ENCODE measurements at regions not wholly inside any gene's neighbourhood (a gene's known extent, or its start where the extent isn't known, plus 50 kb on each side); places are given as distances from the start of the nearest gene placed in this dataset.

DNA sequence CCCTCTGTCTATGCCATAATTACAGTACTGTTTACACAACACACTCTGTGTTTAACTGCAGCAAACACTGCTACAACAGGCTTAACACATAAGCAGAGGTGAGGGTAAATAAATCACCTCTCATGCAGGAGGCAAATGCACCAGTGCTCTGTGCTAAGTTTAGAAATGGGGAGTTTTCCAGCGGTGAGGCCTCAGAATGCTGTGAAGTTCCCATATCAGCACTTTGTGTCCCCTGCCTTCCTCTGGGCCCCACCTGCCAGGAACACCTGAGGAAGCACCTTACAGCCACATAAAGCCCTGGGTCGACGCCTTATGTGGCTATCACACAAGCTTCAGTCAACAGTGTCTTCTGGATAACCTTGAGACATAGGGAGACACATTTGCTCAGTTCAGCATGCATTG is 304.5 kb downstream of the HAPSTR1 start (continued):
- TF ChIP-seq CREB1 (CRISPR knock-in tag; IDR thresholded peaks at IDR 0.05; ENCODE audit: low read depth) (no peak), EZH2 (IDR thresholded peaks at IDR 0.05; ENCODE audit: low read depth, unreplicated experiment) (no peak)

DNA sequence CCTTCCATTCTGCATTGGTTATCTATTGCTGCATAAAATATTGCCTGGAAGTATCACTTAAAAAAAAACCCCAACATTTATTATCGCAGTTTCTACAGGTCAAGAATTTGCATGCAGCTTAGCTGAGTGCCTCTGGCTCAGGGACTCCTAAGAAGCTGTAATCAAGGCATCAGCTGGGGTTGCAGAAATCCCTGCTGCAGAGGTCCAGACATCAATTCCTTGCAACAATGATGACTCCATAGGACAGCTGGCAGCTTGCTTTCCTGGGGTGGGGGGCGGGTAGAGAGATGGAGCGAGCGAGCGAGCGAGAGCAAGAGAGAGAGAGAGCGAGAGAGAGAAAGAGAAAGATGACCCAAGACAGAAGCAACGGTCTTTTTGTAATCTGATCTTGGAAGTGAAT is 308.1 kb downstream of the HAPSTR1 start:
- H3K4me1 Mint-ChIP-seq, result peaks cover 17% of the 10 kb centered on the region; the same call in 2 of the 3 replicates
- ATAC-seq (no peak), DNase-seq (ENCODE audit: low spot score) (no peak)
- 0 out of 3 replicates have a peak, but pooled peaks cover 4% of the 10 kb centered on the region for H3K9me3 Mint-ChIP-seq
- Histone ChIP-seq H3K9me2 (ENCODE audit: insufficient read depth) (peaks cover 13% of the 10 kb centered on the region), H3K27ac (ENCODE audit: low read depth) (no peak overlapping the region), H3K4me2 (no peak overlapping the region), H3K79me2 (replicated peaks; ENCODE audit: insufficient read depth) (no peaks in the 10 kb centered on the region), H2AFZ (no peak overlapping the region), H3K27me3 (ENCODE audit: insufficient read depth) (no peaks in the 10 kb centered on the region), H3K4me1 (ENCODE audit: insufficient read depth) (peaks cover 10% of the 10 kb centered on the region), H3K4me3 (no peak overlapping the region), H3F3A (replicated peaks; ENCODE audit: low read depth) (no peaks in the 10 kb centered on the region), H4K20me1 (replicated peaks; ENCODE audit: insufficient read depth) (no peaks in the 10 kb centered on the region), H3K36me3 (ENCODE audit: insufficient read depth) (no peaks in the 10 kb centered on the region)
- no peak overlapping the region for H3K27ac Mint-ChIP-seq
- TF ChIP-seq POLR2AphosphoS5 (IDR thresholded peaks at IDR 0.05; ENCODE audit: low read depth) (no peak), CREB1 (CRISPR knock-in tag; IDR thresholded peaks at IDR 0.05; ENCODE audit: low read depth) (no peak), ZNF331 (CRISPR knock-in tag; IDR thresholded peaks at IDR 0.05; ENCODE audit: low read depth) (no peak)
- TF ChIP-seq, protein P1, sequence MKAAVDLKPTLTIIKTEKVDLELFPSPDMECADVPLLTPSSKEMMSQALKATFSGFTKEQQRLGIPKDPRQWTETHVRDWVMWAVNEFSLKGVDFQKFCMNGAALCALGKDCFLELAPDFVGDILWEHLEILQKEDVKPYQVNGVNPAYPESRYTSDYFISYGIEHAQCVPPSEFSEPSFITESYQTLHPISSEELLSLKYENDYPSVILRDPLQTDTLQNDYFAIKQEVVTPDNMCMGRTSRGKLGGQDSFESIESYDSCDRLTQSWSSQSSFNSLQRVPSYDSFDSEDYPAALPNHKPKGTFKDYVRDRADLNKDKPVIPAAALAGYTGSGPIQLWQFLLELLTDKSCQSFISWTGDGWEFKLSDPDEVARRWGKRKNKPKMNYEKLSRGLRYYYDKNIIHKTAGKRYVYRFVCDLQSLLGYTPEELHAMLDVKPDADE (IDR thresholded peaks at IDR 0.05), result no peak
- peaks cover 2% of the 10 kb centered on the region for H3K27me3 Mint-ChIP-seq (ENCODE audit: insufficient read depth, low read depth, poor library complexity)
- no peak overlapping the region for H3K4me3 Mint-ChIP-seq
- H3K36me3 Mint-ChIP-seq (ENCODE audit: low read depth), result no peaks in the 10 kb centered on the region

DNA sequence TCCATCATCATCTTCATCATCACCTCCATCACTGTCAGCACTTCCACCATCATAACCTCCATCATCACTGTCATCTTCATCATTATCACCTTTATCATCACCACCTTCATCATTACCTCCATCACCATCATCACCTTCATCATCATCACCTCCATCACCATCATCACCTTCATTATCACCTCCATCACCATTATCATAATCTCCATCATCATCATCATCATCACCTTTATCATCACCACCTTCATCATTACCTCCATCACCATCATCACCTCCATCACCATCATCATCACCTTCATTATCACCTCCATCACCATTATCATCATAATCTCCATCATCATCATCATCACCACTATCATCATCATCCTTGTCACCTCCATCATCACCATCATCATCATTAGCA is 309.7 kb downstream of the HAPSTR1 start:
- Histone ChIP-seq H3K4me3 (no peak overlapping the region), H3K4me2 (no peak overlapping the region), H3K9me2 (ENCODE audit: insufficient read depth) (peaks cover 13% of the 10 kb centered on the region), H3K27me3 (ENCODE audit: insufficient read depth) (no peaks in the 10 kb centered on the region), H3K79me2 (replicated peaks; ENCODE audit: insufficient read depth) (no peaks in the 10 kb centered on the region), H3K27ac (ENCODE audit: low read depth) (no peak overlapping the region), H3F3A (replicated peaks; ENCODE audit: low read depth) (no peaks in the 10 kb centered on the region), H4K20me1 (replicated peaks; ENCODE audit: insufficient read depth) (no peaks in the 10 kb centered on the region), H3K36me3 (ENCODE audit: insufficient read depth) (no peaks in the 10 kb centered on the region), H2AFZ (no peak overlapping the region), H3K4me1 (ENCODE audit: insufficient read depth) (peaks cover 7% of the 10 kb centered on the region; the same call in 1 of the 2 replicates)
- Mint-ChIP-seq H3K36me3 (ENCODE audit: low read depth) (no peaks in the 10 kb centered on the region), H3K27ac (no peak overlapping the region), H3K27me3 (ENCODE audit: insufficient read depth, low read depth, poor library complexity) (peaks cover under 1% of the 10 kb centered on the region), H3K9me3 (0 out of 3 replicates have a peak, but pooled peaks cover 4% of the 10 kb centered on the region), H3K4me1 (peaks cover 9% of the 10 kb centered on the region; the same call in 2 of the 3 replicates), H3K4me3 (no peak overlapping the region)
- DNase-seq (ENCODE audit: low spot score) (no peak), ATAC-seq (no peak)
- TF ChIP-seq, protein P2, sequence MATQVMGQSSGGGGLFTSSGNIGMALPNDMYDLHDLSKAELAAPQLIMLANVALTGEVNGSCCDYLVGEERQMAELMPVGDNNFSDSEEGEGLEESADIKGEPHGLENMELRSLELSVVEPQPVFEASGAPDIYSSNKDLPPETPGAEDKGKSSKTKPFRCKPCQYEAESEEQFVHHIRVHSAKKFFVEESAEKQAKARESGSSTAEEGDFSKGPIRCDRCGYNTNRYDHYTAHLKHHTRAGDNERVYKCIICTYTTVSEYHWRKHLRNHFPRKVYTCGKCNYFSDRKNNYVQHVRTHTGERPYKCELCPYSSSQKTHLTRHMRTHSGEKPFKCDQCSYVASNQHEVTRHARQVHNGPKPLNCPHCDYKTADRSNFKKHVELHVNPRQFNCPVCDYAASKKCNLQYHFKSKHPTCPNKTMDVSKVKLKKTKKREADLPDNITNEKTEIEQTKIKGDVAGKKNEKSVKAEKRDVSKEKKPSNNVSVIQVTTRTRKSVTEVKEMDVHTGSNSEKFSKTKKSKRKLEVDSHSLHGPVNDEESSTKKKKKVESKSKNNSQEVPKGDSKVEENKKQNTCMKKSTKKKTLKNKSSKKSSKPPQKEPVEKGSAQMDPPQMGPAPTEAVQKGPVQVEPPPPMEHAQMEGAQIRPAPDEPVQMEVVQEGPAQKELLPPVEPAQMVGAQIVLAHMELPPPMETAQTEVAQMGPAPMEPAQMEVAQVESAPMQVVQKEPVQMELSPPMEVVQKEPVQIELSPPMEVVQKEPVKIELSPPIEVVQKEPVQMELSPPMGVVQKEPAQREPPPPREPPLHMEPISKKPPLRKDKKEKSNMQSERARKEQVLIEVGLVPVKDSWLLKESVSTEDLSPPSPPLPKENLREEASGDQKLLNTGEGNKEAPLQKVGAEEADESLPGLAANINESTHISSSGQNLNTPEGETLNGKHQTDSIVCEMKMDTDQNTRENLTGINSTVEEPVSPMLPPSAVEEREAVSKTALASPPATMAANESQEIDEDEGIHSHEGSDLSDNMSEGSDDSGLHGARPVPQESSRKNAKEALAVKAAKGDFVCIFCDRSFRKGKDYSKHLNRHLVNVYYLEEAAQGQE (IDR thresholded peaks at IDR 0.05; ENCODE audit: unreplicated experiment), result no peak
- TF ChIP-seq, protein P3, sequence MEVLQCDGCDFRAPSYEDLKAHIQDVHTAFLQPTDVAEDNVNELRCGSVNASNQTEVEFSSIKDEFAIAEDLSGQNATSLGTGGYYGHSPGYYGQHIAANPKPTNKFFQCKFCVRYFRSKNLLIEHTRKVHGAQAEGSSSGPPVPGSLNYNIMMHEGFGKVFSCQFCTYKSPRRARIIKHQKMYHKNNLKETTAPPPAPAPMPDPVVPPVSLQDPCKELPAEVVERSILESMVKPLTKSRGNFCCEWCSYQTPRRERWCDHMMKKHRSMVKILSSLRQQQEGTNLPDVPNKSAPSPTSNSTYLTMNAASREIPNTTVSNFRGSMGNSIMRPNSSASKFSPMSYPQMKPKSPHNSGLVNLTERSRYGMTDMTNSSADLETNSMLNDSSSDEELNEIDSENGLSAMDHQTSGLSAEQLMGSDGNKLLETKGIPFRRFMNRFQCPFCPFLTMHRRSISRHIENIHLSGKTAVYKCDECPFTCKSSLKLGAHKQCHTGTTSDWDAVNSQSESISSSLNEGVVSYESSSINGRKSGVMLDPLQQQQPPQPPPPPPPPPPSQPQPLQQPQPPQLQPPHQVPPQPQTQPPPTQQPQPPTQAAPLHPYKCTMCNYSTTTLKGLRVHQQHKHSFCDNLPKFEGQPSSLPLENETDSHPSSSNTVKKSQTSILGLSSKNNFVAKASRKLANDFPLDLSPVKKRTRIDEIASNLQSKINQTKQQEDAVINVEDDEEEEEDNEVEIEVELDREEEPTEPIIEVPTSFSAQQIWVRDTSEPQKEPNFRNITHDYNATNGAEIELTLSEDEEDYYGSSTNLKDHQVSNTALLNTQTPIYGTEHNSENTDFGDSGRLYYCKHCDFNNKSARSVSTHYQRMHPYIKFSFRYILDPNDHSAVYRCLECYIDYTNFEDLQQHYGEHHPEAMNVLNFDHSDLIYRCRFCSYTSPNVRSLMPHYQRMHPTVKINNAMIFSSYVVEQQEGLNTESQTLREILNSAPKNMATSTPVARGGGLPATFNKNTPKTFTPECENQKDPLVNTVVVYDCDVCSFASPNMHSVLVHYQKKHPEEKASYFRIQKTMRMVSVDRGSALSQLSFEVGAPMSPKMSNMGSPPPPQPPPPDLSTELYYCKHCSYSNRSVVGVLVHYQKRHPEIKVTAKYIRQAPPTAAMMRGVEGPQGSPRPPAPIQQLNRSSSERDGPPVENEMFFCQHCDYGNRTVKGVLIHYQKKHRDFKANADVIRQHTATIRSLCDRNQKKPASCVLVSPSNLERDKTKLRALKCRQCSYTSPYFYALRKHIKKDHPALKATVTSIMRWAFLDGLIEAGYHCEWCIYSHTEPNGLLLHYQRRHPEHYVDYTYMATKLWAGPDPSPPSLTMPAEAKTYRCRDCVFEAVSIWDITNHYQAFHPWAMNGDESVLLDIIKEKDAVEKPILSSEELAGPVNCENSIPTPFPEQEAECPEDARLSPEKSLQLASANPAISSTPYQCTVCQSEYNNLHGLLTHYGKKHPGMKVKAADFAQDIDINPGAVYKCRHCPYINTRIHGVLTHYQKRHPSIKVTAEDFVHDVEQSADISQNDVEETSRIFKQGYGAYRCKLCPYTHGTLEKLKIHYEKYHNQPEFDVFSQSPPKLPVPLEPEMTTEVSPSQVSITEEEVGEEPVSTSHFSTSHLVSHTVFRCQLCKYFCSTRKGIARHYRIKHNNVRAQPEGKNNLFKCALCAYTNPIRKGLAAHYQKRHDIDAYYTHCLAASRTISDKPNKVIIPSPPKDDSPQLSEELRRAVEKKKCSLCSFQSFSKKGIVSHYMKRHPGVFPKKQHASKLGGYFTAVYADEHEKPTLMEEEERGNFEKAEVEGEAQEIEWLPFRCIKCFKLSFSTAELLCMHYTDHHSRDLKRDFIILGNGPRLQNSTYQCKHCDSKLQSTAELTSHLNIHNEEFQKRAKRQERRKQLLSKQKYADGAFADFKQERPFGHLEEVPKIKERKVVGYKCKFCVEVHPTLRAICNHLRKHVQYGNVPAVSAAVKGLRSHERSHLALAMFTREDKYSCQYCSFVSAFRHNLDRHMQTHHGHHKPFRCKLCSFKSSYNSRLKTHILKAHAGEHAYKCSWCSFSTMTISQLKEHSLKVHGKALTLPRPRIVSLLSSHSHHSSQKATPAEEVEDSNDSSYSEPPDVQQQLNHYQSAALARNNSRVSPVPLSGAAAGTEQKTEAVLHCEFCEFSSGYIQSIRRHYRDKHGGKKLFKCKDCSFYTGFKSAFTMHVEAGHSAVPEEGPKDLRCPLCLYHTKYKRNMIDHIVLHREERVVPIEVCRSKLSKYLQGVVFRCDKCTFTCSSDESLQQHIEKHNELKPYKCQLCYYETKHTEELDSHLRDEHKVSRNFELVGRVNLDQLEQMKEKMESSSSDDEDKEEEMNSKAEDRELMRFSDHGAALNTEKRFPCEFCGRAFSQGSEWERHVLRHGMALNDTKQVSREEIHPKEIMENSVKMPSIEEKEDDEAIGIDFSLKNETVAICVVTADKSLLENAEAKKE (CRISPR knock-in tag; IDR thresholded peaks at IDR 0.05), result no peak
- no peak for TF ChIP-seq CREB1 (CRISPR knock-in tag; IDR thresholded peaks at IDR 0.05; ENCODE audit: low read depth)
